ENCODE measurements at regions not wholly inside any gene's neighbourhood (a gene's known extent, or its start where the extent isn't known, plus 50 kb on each side); places are given as distances from the start of the nearest gene placed in this dataset.

DNA sequence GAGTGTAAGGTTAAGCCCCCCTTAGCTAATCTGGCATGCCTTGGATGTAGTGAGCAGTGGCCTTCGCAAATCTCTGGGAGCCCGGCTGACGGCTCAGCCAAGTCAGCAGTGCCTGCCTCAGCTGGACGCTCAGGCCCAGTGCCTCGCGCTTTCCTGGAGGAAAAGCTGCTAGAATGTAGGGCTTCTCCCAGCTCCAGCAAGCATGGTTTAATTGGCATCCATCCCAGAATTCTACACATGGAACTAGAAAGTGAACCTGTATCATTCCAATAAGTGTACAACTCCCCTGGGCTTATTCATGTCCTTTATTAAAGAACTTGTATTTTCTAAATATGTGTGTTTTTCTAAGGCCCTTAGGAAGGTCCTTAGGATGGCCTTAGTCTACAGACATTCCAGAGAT, 287.8 kb upstream of the SHH start:
- TF ChIP-seq, protein P1, sequence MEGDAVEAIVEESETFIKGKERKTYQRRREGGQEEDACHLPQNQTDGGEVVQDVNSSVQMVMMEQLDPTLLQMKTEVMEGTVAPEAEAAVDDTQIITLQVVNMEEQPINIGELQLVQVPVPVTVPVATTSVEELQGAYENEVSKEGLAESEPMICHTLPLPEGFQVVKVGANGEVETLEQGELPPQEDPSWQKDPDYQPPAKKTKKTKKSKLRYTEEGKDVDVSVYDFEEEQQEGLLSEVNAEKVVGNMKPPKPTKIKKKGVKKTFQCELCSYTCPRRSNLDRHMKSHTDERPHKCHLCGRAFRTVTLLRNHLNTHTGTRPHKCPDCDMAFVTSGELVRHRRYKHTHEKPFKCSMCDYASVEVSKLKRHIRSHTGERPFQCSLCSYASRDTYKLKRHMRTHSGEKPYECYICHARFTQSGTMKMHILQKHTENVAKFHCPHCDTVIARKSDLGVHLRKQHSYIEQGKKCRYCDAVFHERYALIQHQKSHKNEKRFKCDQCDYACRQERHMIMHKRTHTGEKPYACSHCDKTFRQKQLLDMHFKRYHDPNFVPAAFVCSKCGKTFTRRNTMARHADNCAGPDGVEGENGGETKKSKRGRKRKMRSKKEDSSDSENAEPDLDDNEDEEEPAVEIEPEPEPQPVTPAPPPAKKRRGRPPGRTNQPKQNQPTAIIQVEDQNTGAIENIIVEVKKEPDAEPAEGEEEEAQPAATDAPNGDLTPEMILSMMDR (IDR thresholded peaks at IDR 0.05; ENCODE audit: low read depth, low read length, missing input control), result no peak
- TF ChIP-seq RAD21 (IDR thresholded peaks at IDR 0.05) (no peak), YY1 (IDR thresholded peaks at IDR 0.05) (no peak)
